Right lobe of liver (tissue), 4 donors: ENCODE measurements at regions not wholly inside any gene's neighbourhood (a gene's known extent, or its start where the extent isn't known, plus 50 kb on each side); places are given as distances from the start of the nearest gene placed in this dataset.

Experiments
- CTCF ChIP-seq, 4 donors: fragments of 200-600 bp in 3 of 4; fragments of 450-650 bp in 1 of 4; IDR thresholded peaks; one replicate each; pipeline versions ENCODE4 v1.5.1 to v1.8.0; 2016 to 2022; ENCODE audit warnings: antibody characterized with exemption in 4 of 4, mild to moderate bottlenecking in 2 of 4
- POLR2A ChIP-seq: fragments of 450-650 bp; IDR thresholded peaks from one replicate; pipeline ENCODE4 v1.6.1; 2017; ENCODE audit warnings: antibody characterized with exemption, mild to moderate bottlenecking
- donor health status: DM: no; HTN: no; CAD: no.
- donor health status: DM: no; HTN: no; CAD: no.
- donor health status: DM: no; HTN: yes; CAD: no.

GRCh38 chr15:37701230-37701629, 233.2 kb upstream of the TMCO5A start:
- TF ChIP-seq POLR2A: no peak
- TF ChIP-seq CTCF (IDR thresholded peaks at IDR 0.05): no peak
